ENCODE measurements at regions not wholly inside any gene's neighbourhood (a gene's known extent, or its start where the extent isn't known, plus 50 kb on each side); places are given as distances from the start of the nearest gene placed in this dataset.

DNA sequence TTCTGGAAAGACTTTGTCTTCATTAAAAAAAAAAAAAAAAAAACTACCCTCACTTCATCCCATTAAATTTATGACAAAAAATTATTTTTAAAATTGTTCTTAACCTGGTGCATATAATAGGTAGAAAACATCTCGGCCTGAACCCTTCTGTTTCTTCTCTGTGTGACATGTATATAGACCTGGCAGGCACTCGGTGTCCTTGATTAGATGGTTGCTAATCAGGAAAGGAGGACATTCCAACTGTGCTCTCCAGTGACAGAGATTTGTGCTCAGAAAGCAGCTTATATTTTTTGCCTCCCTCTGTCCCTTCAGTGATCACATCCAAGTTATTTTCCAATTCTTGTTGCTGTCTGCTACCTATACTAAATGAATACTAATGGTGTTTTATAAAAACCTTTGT, 355.6 kb downstream of the CBLL2 start:
- no peak for TF ChIP-seq HCFC1 (IDR thresholded peaks at IDR 0.05; ENCODE audit: low read length)
- no peak for TF ChIP-seq ZNF384 (IDR thresholded peaks at IDR 0.05; ENCODE audit: borderline replicate concordance, low read depth, low read length)
- no peak for TF ChIP-seq JUND (IDR thresholded peaks at IDR 0.05; ENCODE audit: low read depth, low read length)
- TF ChIP-seq, protein P1, sequence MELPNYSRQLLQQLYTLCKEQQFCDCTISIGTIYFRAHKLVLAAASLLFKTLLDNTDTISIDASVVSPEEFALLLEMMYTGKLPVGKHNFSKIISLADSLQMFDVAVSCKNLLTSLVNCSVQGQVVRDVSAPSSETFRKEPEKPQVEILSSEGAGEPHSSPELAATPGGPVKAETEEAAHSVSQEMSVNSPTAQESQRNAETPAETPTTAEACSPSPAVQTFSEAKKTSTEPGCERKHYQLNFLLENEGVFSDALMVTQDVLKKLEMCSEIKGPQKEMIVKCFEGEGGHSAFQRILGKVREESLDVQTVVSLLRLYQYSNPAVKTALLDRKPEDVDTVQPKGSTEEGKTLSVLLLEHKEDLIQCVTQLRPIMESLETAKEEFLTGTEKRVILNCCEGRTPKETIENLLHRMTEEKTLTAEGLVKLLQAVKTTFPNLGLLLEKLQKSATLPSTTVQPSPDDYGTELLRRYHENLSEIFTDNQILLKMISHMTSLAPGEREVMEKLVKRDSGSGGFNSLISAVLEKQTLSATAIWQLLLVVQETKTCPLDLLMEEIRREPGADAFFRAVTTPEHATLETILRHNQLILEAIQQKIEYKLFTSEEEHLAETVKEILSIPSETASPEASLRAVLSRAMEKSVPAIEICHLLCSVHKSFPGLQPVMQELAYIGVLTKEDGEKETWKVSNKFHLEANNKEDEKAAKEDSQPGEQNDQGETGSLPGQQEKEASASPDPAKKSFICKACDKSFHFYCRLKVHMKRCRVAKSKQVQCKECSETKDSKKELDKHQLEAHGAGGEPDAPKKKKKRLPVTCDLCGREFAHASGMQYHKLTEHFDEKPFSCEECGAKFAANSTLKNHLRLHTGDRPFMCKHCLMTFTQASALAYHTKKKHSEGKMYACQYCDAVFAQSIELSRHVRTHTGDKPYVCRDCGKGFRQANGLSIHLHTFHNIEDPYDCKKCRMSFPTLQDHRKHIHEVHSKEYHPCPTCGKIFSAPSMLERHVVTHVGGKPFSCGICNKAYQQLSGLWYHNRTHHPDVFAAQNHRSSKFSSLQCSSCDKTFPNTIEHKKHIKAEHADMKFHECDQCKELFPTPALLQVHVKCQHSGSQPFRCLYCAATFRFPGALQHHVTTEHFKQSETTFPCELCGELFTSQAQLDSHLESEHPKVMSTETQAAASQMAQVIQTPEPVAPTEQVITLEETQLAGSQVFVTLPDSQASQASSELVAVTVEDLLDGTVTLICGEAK (IDR thresholded peaks at IDR 0.05; ENCODE audit: borderline replicate concordance), result no peak
- TF ChIP-seq, protein P2, sequence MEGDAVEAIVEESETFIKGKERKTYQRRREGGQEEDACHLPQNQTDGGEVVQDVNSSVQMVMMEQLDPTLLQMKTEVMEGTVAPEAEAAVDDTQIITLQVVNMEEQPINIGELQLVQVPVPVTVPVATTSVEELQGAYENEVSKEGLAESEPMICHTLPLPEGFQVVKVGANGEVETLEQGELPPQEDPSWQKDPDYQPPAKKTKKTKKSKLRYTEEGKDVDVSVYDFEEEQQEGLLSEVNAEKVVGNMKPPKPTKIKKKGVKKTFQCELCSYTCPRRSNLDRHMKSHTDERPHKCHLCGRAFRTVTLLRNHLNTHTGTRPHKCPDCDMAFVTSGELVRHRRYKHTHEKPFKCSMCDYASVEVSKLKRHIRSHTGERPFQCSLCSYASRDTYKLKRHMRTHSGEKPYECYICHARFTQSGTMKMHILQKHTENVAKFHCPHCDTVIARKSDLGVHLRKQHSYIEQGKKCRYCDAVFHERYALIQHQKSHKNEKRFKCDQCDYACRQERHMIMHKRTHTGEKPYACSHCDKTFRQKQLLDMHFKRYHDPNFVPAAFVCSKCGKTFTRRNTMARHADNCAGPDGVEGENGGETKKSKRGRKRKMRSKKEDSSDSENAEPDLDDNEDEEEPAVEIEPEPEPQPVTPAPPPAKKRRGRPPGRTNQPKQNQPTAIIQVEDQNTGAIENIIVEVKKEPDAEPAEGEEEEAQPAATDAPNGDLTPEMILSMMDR (IDR thresholded peaks at IDR 0.05 in 2 of 3, conservative IDR thresholded peaks at IDR 0.05 in 1 of 3; ENCODE audit: control insufficient read depth in 2 of 3, extremely low read depth in 1 of 3, insufficient read depth in 1 of 3, low read depth in 3 of 3, low read length in 3 of 3), result no peak
- TF ChIP-seq FOS (IDR thresholded peaks at IDR 0.05; ENCODE audit: borderline replicate concordance, extremely low read depth, insufficient read length), result no peak
- TF ChIP-seq ZSCAN29 (IDR thresholded peaks at IDR 0.05), result no peak
- no peak for TF ChIP-seq IKZF1 (conservative IDR thresholded peaks at IDR 0.05)
- no peak for TF ChIP-seq NR2C2 (IDR thresholded peaks at IDR 0.05; ENCODE audit: borderline replicate concordance, control insufficient read depth, insufficient read length, low read depth)
- TF ChIP-seq, protein P3, sequence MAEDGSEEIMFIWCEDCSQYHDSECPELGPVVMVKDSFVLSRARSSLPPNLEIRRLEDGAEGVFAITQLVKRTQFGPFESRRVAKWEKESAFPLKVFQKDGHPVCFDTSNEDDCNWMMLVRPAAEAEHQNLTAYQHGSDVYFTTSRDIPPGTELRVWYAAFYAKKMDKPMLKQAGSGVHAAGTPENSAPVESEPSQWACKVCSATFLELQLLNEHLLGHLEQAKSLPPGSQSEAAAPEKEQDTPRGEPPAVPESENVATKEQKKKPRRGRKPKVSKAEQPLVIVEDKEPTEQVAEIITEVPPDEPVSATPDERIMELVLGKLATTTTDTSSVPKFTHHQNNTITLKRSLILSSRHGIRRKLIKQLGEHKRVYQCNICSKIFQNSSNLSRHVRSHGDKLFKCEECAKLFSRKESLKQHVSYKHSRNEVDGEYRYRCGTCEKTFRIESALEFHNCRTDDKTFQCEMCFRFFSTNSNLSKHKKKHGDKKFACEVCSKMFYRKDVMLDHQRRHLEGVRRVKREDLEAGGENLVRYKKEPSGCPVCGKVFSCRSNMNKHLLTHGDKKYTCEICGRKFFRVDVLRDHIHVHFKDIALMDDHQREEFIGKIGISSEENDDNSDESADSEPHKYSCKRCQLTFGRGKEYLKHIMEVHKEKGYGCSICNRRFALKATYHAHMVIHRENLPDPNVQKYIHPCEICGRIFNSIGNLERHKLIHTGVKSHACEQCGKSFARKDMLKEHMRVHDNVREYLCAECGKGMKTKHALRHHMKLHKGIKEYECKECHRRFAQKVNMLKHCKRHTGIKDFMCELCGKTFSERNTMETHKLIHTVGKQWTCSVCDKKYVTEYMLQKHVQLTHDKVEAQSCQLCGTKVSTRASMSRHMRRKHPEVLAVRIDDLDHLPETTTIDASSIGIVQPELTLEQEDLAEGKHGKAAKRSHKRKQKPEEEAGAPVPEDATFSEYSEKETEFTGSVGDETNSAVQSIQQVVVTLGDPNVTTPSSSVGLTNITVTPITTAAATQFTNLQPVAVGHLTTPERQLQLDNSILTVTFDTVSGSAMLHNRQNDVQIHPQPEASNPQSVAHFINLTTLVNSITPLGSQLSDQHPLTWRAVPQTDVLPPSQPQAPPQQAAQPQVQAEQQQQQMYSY (CRISPR knock-in tag; IDR thresholded peaks at IDR 0.05), result no peak
- TF ChIP-seq, protein P4, sequence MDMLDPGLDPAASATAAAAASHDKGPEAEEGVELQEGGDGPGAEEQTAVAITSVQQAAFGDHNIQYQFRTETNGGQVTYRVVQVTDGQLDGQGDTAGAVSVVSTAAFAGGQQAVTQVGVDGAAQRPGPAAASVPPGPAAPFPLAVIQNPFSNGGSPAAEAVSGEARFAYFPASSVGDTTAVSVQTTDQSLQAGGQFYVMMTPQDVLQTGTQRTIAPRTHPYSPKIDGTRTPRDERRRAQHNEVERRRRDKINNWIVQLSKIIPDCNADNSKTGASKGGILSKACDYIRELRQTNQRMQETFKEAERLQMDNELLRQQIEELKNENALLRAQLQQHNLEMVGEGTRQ (IDR thresholded peaks at IDR 0.05; ENCODE audit: borderline replicate concordance, low read depth, low read length), result no peak
